Liver (tissue), 8 donors: ENCODE measurements at regions not wholly inside any gene's neighbourhood (a gene's known extent, or its start where the extent isn't known, plus 50 kb on each side); places are given as distances from the start of the nearest gene placed in this dataset.

Experiments
- DNase-seq: peaks from one replicate; pipeline ENCODE4 v3.0.0-alpha.2; 2017; ENCODE audit warnings: low spot score
- H3K27ac ChIP-seq, 2 donors: one replicate each; pipeline ENCODE4 v1.7.0; 2013; ENCODE audit warnings: inconsistent platforms in 2 of 2, low read length in 2 of 2, control low read depth in 1 of 2, low read depth in 1 of 2, mild to moderate bottlenecking in 1 of 2
- H3K27me3 ChIP-seq, 4 donors: one replicate each; pipeline versions ENCODE4 v1.6.1 to v1.7.0; 2013; ENCODE audit warnings: low read length in 3 of 4, inconsistent platforms in 1 of 4, mild to moderate bottlenecking in 1 of 4, moderate library complexity in 1 of 4; ENCODE audit not compliant: control insufficient read depth in 4 of 4, insufficient read depth in 4 of 4
- H3K36me3 ChIP-seq, 4 donors: one replicate each; pipeline versions ENCODE4 v1.6.1 to v1.7.0; 2013; ENCODE audit warnings: low read length in 3 of 4, mild to moderate bottlenecking in 3 of 4, low read depth in 1 of 4, moderate library complexity in 1 of 4; ENCODE audit not compliant: control insufficient read depth in 4 of 4, insufficient read depth in 3 of 4
- H3K4me1 ChIP-seq, 4 donors: one replicate each; pipeline versions ENCODE4 v1.6.1 to v1.7.0; 2013; ENCODE audit warnings: low read length in 3 of 4, mild to moderate bottlenecking in 3 of 4, moderate library complexity in 1 of 4; ENCODE audit not compliant: control insufficient read depth in 4 of 4, insufficient read depth in 4 of 4
- H3K4me3 ChIP-seq, 3 donors: one replicate each; pipeline versions ENCODE4 v1.6.1 to v1.7.0; 2013; ENCODE audit warnings: low read length in 3 of 3, control low read depth in 1 of 3, low read depth in 1 of 3, mild to moderate bottlenecking in 1 of 3
- H3K9ac ChIP-seq, 2 donors: one replicate each; pipeline ENCODE4 v1.7.0; 2013; ENCODE audit warnings: low read length in 2 of 2, mild to moderate bottlenecking in 2 of 2, moderate library complexity in 2 of 2, control low read depth in 1 of 2, low read depth in 1 of 2
- H3K9me3 ChIP-seq, 4 donors: one replicate each; pipeline versions ENCODE4 v1.6.1 to v1.7.0; 2013; ENCODE audit warnings: low read length in 3 of 4; ENCODE audit not compliant: control insufficient read depth in 4 of 4
- ATF3 ChIP-seq: IDR thresholded peaks from 2 replicates; pipeline ENCODE4 v1.6.1; 2016; ENCODE audit warnings: antibody characterized with exemption
- CTCF ChIP-seq: fragments of 150-350 bp; IDR thresholded peaks from 2 replicates; pipeline ENCODE4 v1.5.1; 2017; ENCODE audit warnings: improper control_type of control experiment, low read depth, low read length; ENCODE audit not compliant: missing input control
- EGR1 ChIP-seq, 2 donors: IDR thresholded peaks; 2 replicates each; pipeline ENCODE4 v1.6.1; 2016 to 2018; ENCODE audit warnings: antibody characterized with exemption in 2 of 2, low read depth in 2 of 2
- FOXA1 ChIP-seq: IDR thresholded peaks from 2 replicates; pipeline ENCODE4 v1.6.1; 2016; ENCODE audit warnings: antibody characterized with exemption
- FOXA2 ChIP-seq: IDR thresholded peaks from 2 replicates; pipeline ENCODE4 v1.6.1; 2016; ENCODE audit warnings: antibody characterized with exemption
- GABPA ChIP-seq, 2 donors: IDR thresholded peaks in 1 of 2; conservative IDR thresholded peaks in 1 of 2; 2 replicates each; pipeline ENCODE4 v1.6.1; 2016; ENCODE audit warnings: antibody characterized with exemption in 2 of 2, mild to moderate bottlenecking in 1 of 2, moderate library complexity in 1 of 2
- HNF4A ChIP-seq, 2 donors: conservative IDR thresholded peaks; 2 replicates each; pipeline ENCODE4 v1.6.1; 2016; ENCODE audit warnings: antibody characterized with exemption in 2 of 2, mild to moderate bottlenecking in 2 of 2
- HNF4G ChIP-seq: IDR thresholded peaks from 2 replicates; pipeline ENCODE4 v1.6.1; 2016; ENCODE audit warnings: antibody characterized with exemption
- JUND ChIP-seq, 2 donors: IDR thresholded peaks; 2 replicates each; pipeline ENCODE4 v1.6.1; 2016; ENCODE audit warnings: antibody characterized with exemption in 2 of 2
- MAX ChIP-seq: IDR thresholded peaks from 2 replicates; pipeline ENCODE4 v1.6.1; 2016; ENCODE audit warnings: antibody characterized with exemption
- NR2F2 ChIP-seq: IDR thresholded peaks from 2 replicates; pipeline ENCODE4 v1.6.1; 2016; ENCODE audit warnings: antibody characterized with exemption
- RAD21 ChIP-seq, 2 donors: IDR thresholded peaks; 2 replicates each; pipeline ENCODE4 v1.6.1; 2016; ENCODE audit warnings: antibody characterized with exemption in 2 of 2, mild to moderate bottlenecking in 2 of 2
- REST ChIP-seq: IDR thresholded peaks from 2 replicates; pipeline ENCODE4 v1.6.1; 2016; ENCODE audit warnings: antibody characterized with exemption, mild to moderate bottlenecking
- RXRA ChIP-seq, 2 donors: IDR thresholded peaks; 2 replicates each; pipeline ENCODE4 v1.6.1; 2017 to 2018; ENCODE audit warnings: antibody characterized with exemption in 2 of 2, mild to moderate bottlenecking in 1 of 2
- SP1 ChIP-seq: IDR thresholded peaks from 2 replicates; pipeline ENCODE4 v1.6.1; 2018; ENCODE audit warnings: antibody characterized with exemption, mild to moderate bottlenecking
- TAF1 ChIP-seq: conservative IDR thresholded peaks from 2 replicates; pipeline ENCODE4 v1.6.1; 2016; ENCODE audit warnings: antibody characterized with exemption, mild to moderate bottlenecking
- YY1 ChIP-seq: IDR thresholded peaks from 2 replicates; pipeline ENCODE4 v1.6.1; 2016; ENCODE audit warnings: antibody characterized with exemption, mild to moderate bottlenecking
- ZBTB33 ChIP-seq: IDR thresholded peaks from 2 replicates; pipeline ENCODE4 v1.6.1; 2016; ENCODE audit warnings: antibody characterized with exemption
- WGBS: extraction: QIAGEN DNeasy Blood & Tissue Kit; methylation state at CpG from one replicate; pipeline ENCODE4 v1.1.7; 2013; 5-methylcytosine and 5-hydroxymethylcytosine counted together
- donor health status: healthy.
- donor health status: healthy.
- donor health status: healthy.
- donor health status: healthy.
- donor health status: healthy.

- WGBS = 70% methylated on average over 7 of the region's 7 CpGs
- Histone ChIP-seq H3K27ac (no peak overlapping the region), H3K4me3 (no peak overlapping the region), H3K27me3 (no peaks in the 10 kb centered on the region), H3K9me3 (peaks cover 0 to 3% (median 0%) of the 10 kb centered on the region in 4 donors), H3K9ac (no peak overlapping the region), H3K36me3 (no peaks in the 10 kb centered on the region), H3K4me1 (no peaks in the 10 kb centered on the region)
- TF ChIP-seq YY1 (no peak), SP1 (peak; percentile 15), JUND (IDR thresholded peaks at IDR 0.05) (no peak), EGR1 (IDR thresholded peaks at IDR 0.05; ENCODE audit: low read depth in 2 of 2) (no peak), CTCF (no peak), GABPA (IDR thresholded peaks at IDR 0.05 in 1 of 2, conservative IDR thresholded peaks at IDR 0.05 in 1 of 2) (no peak), HNF4A (conservative IDR thresholded peaks at IDR 0.05) (no peak), RXRA (IDR thresholded peaks at IDR 0.05) (peak; percentile 22 to 30), REST (no peak), TAF1 (no peak), RAD21 (IDR thresholded peaks at IDR 0.05) (no peak), NR2F2 (peak; percentile 95), HNF4G (no peak), ZBTB33 (no peak), ATF3 (no peak), FOXA1 (no peak), FOXA2 (no peak), MAX (no peak)
- DNase-seq = no peak
Observed at GRCh38 chr20:18973529-18974173, 160.1 kb downstream of the SCP2D1 start.
